HEK293 (cell line): ENCODE measurements at regions not wholly inside any gene's neighbourhood (a gene's known extent, or its start where the extent isn't known, plus 50 kb on each side); places are given as distances from the start of the nearest gene placed in this dataset.

Experiments used
- CTCF ChIA-PET: fragments of 350-600 bp; formaldehyde crosslinking; extraction: SDS; loops from one replicate; lab custom pipeline; 2021; ENCODE audit warnings: antibody characterized with exemption; lab: Yijun Ruan, JAX
- POLR2A ChIA-PET: fragments of 300-600 bp; formaldehyde crosslinking; extraction: SDS; loops from one replicate; lab custom pipeline; 2020; ENCODE audit warnings: antibody characterized with exemption, inconsistent platforms; lab: Yijun Ruan, JAX
- H3K27ac ChIP-seq: fragments of 200-500 bp; sonication (Bioruptor generic); 2 replicates; pipeline ENCODE4 v1.5.1; 2014; ENCODE audit warnings: low read depth, low read length, control low read depth, inconsistent platforms; ENCODE audit errors: extremely low read depth
- H3K36me3 ChIP-seq, 2 experiments: fragments of 200-500 bp in 1 of 2; sonication (Bioruptor generic) in 1 of 2; 1 replicate in 1 of 2; 2 replicates in 1 of 2; pipeline ENCODE4 v1.5.1; 2014 to 2017; ENCODE audit warnings: inconsistent platforms in 2 of 2, low read length in 2 of 2; ENCODE audit not compliant: control insufficient read depth in 2 of 2, insufficient read depth in 1 of 2
- H3K4me1 ChIP-seq: fragments of 200-500 bp; sonication (Bioruptor generic); 2 replicates; pipeline ENCODE4 v1.5.1; 2014; ENCODE audit warnings: mild to moderate bottlenecking, low read length, inconsistent platforms; ENCODE audit not compliant: control insufficient read depth, insufficient read depth
- H3K4me3 ChIP-seq: 2 replicates; pipeline ENCODE4 v1.5.1; 2011; ENCODE audit warnings: low read depth, mild to moderate bottlenecking, control low read depth, low read length, moderate library complexity
- H3K9me3 ChIP-seq: fragments of 200-500 bp; sonication (Bioruptor generic); 2 replicates; pipeline ENCODE4 v1.5.1; 2014; ENCODE audit warnings: low read depth, low read length, inconsistent platforms; ENCODE audit not compliant: control insufficient read depth, insufficient read depth
- YY2 ChIP-seq: fragments of 450-650 bp; formaldehyde crosslinking; IDR thresholded peaks from 2 replicates; pipeline ENCODE4 v1.5.1; 2016; ENCODE audit warnings: missing biosample characterization, missing genetic modification characterization
- ZBTB1 ChIP-seq: fragments of 450-650 bp; formaldehyde crosslinking; IDR thresholded peaks from 2 replicates; pipeline ENCODE4 v1.5.1; 2016; ENCODE audit warnings: missing biosample characterization, missing genetic modification characterization
- ZNF10 ChIP-seq: fragments of 450-650 bp; formaldehyde crosslinking; IDR thresholded peaks from 2 replicates; pipeline ENCODE4 v1.5.1; 2017; ENCODE audit warnings: missing biosample characterization, missing genetic modification characterization
- ZNF112 ChIP-seq: fragments of 450-650 bp; formaldehyde crosslinking; IDR thresholded peaks from 2 replicates; pipeline ENCODE4 v1.5.0; 2017; ENCODE audit warnings: missing biosample characterization, missing genetic modification characterization
- ZNF274 ChIP-seq, 2 experiments: fragments of 200-500 bp in 1 of 2; fragments of 450-650 bp in 1 of 2; sonication (Bioruptor generic) in 1 of 2; formaldehyde crosslinking in 1 of 2; IDR thresholded peaks; 2 replicates each; pipeline versions ENCODE4 v1.5.1 to v1.6.1; 2014 to 2016; ENCODE audit warnings: borderline replicate concordance in 1 of 2, inconsistent platforms in 1 of 2, low read length in 1 of 2, missing biosample characterization in 1 of 2, missing genetic modification characterization in 1 of 2
- ZNF292 ChIP-seq: fragments of 450-650 bp; formaldehyde crosslinking; IDR thresholded peaks from 2 replicates; pipeline ENCODE4 v1.5.1; 2016; ENCODE audit warnings: low read depth, missing biosample characterization, missing genetic modification characterization, borderline replicate concordance
- ZNF311 ChIP-seq: fragments of 450-650 bp; formaldehyde crosslinking; IDR thresholded peaks from 2 replicates; pipeline ENCODE4 v1.5.1; 2017; ENCODE audit warnings: missing biosample characterization, missing genetic modification characterization, borderline replicate concordance
- ZNF426 ChIP-seq: fragments of 450-650 bp; formaldehyde crosslinking; IDR thresholded peaks from 2 replicates; pipeline ENCODE4 v1.5.1; 2017; ENCODE audit warnings: missing biosample characterization, missing genetic modification characterization, mild to moderate bottlenecking, inconsistent platforms, moderate library complexity
- ZNF433 ChIP-seq: fragments of 450-650 bp; formaldehyde crosslinking; IDR thresholded peaks from 2 replicates; pipeline ENCODE4 v1.5.1; 2016; ENCODE audit warnings: missing biosample characterization, missing genetic modification characterization, low read depth
- ZNF473 ChIP-seq: fragments of 450-650 bp; formaldehyde crosslinking; IDR thresholded peaks from 2 replicates; pipeline ENCODE4 v1.5.1; 2017; ENCODE audit warnings: missing biosample characterization, missing genetic modification characterization
- ZNF501 ChIP-seq: fragments of 450-650 bp; formaldehyde crosslinking; IDR thresholded peaks from 2 replicates; pipeline ENCODE4 v1.5.1; 2016; ENCODE audit warnings: missing biosample characterization, missing genetic modification characterization
- ZNF560 ChIP-seq: fragments of 450-650 bp; formaldehyde crosslinking; IDR thresholded peaks from 2 replicates; pipeline ENCODE4 v1.5.1; 2017; ENCODE audit warnings: missing biosample characterization, missing genetic modification characterization, borderline replicate concordance
- ZNF571 ChIP-seq: fragments of 450-650 bp; formaldehyde crosslinking; IDR thresholded peaks from 2 replicates; pipeline ENCODE4 v1.5.0; 2017; ENCODE audit warnings: missing biosample characterization, missing genetic modification characterization
- ZNF610 ChIP-seq: fragments of 450-650 bp; formaldehyde crosslinking; IDR thresholded peaks from 2 replicates; pipeline ENCODE4 v1.5.1; 2016; ENCODE audit warnings: missing biosample characterization, missing genetic modification characterization, borderline replicate concordance
- ZNF621 ChIP-seq: fragments of 450-650 bp; formaldehyde crosslinking; IDR thresholded peaks from 2 replicates; pipeline ENCODE4 v1.5.1; 2017; ENCODE audit warnings: missing biosample characterization, missing genetic modification characterization
- ZNF658 ChIP-seq: fragments of 450-650 bp; formaldehyde crosslinking; IDR thresholded peaks from 2 replicates; pipeline ENCODE4; 2016; ENCODE audit warnings: missing biosample characterization, missing genetic modification characterization
- ZNF791 ChIP-seq: fragments of 450-650 bp; formaldehyde crosslinking; IDR thresholded peaks from 2 replicates; pipeline ENCODE4 v1.5.1; 2016; ENCODE audit warnings: missing biosample characterization, missing genetic modification characterization
- ZNF830 ChIP-seq: fragments of 450-650 bp; IDR thresholded peaks from 2 replicates; pipeline ENCODE4 v1.5.0; 2018; ENCODE audit warnings: missing biosample characterization, missing genetic modification characterization, low read depth, mild to moderate bottlenecking, moderate library complexity
- ZXDB ChIP-seq: fragments of 450-650 bp; formaldehyde crosslinking; IDR thresholded peaks from 2 replicates; pipeline ENCODE4 v1.5.1; 2016; ENCODE audit warnings: missing biosample characterization, missing genetic modification characterization
- TF ChIP-seq, protein P1 (sequence below): fragments of 450-650 bp; formaldehyde crosslinking; IDR thresholded peaks from 2 replicates; pipeline ENCODE4 v1.5.1; 2016; ENCODE audit warnings: missing biosample characterization, missing genetic modification characterization
- TF ChIP-seq, protein P2 (sequence below): fragments of 450-650 bp; formaldehyde crosslinking; IDR thresholded peaks from 2 replicates; pipeline ENCODE4 v1.5.1; 2017; ENCODE audit warnings: missing biosample characterization, mild to moderate bottlenecking, missing genetic modification characterization, moderate library complexity
- TF ChIP-seq, protein P3 (sequence below): sonication (generic); formaldehyde crosslinking; IDR thresholded peaks from 2 replicates; pipeline ENCODE4 v1.8.1; 2022; ENCODE audit warnings: mild to moderate bottlenecking, moderate library complexity, missing genetic modification reagents
- TF ChIP-seq, protein P4 (sequence below): fragments of 450-650 bp; formaldehyde crosslinking; IDR thresholded peaks from 2 replicates; pipeline ENCODE4 v1.5.1; 2016; ENCODE audit warnings: missing biosample characterization, missing genetic modification characterization

DNA sequence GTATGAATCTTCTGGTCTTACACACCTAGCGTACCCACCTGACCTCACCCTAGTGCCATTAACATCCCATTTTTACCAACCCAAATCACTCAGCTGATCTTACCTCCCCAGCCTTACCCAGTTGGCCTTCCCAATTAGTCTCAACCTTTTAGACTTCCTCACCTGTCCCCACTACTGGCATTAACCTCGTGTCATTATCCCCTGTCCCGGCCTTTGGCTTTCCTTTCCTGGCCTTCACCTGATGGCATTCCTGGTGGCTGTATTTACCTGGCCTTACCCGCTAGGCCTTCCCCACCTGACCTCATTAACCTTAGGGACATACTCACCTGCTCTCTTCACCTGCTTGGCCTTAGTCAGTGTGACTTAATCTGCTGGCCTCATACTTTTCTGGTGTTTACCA lies 104.1 kb downstream of the IL12A start:
- Histone ChIP-seq H3K27ac (no peak overlapping the region), H3K36me3 (no peaks in the 10 kb centered on the region), H3K4me1 (no peaks in the 10 kb centered on the region), H3K4me3 (no peak overlapping the region), H3K9me3 (no peaks in the 10 kb centered on the region)
- CTCF ChIA-PET, result no interaction called here
- TF ChIP-seq ZNF501 (no peak), ZNF433 (tag by site-specific recombination) (no peak), ZNF658 (tag by site-specific recombination) (no peak), ZNF560 (no peak), ZNF292 (no peak), ZNF571 (no peak), ZNF621 (tag by site-specific recombination) (no peak), ZNF830 (tag by site-specific recombination) (no peak), ZNF274 (IDR thresholded peaks at IDR 0.05; ENCODE audit: low read length) (no peak), ZNF274 (tag by site-specific recombination; IDR thresholded peaks at IDR 0.05; ENCODE audit: borderline replicate concordance) (no peak), YY2 (tag by site-specific recombination) (no peak), ZXDB (no peak)
- TF ChIP-seq, protein P1, sequence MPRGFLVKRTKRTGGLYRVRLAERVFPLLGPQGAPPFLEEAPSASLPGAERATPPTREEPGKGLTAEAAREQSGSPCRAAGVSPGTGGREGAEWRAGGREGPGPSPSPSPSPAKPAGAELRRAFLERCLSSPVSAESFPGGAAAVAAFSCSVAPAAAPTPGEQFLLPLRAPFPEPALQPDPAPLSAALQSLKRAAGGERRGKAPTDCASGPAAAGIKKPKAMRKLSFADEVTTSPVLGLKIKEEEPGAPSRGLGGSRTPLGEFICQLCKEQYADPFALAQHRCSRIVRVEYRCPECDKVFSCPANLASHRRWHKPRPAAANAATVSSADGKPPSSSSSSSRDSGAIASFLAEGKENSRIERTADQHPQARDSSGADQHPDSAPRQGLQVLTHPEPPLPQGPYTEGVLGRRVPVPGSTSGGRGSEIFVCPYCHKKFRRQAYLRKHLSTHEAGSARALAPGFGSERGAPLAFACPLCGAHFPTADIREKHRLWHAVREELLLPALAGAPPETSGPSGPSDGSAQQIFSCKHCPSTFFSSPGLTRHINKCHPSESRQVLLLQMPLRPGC, result no peak
- POLR2A ChIA-PET, result no interaction called here

DNA sequence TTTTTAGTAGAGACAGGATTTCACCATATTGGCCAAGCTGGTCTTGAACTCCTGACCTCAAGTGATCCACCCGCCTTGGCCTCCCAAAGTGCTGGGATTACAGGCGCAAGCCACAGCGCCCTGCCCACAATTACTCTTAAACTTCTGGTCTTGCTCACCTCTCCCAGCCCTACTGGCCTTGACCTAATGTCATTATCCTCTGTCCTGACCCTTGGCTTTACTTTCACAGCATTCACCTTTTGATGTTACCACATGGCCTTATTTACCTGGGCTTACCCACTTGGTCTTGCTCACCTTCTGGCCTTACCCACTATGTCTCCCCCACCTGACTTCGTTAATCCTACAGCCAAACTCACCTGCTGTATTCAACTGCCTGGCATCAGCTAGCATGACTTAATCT lies 105.9 kb downstream of the IL12A start:
- CTCF ChIA-PET, result interaction anchor here (0.6 kb wide), 1 partner anchor 67 kb away, joined by 3 read pairs; no protein-coding TSS in a partner anchor
- TF ChIP-seq ZNF10 (tag by site-specific recombination) (no peak), ZNF311 (tag by site-specific recombination) (no peak), ZBTB1 (tag by site-specific recombination) (no peak), ZNF791 (tag by site-specific recombination) (no peak), ZNF473 (tag by site-specific recombination) (no peak), ZNF610 (tag by site-specific recombination) (no peak), ZNF112 (no peak), ZNF426 (tag by site-specific recombination) (no peak)
- TF ChIP-seq, protein P2, sequence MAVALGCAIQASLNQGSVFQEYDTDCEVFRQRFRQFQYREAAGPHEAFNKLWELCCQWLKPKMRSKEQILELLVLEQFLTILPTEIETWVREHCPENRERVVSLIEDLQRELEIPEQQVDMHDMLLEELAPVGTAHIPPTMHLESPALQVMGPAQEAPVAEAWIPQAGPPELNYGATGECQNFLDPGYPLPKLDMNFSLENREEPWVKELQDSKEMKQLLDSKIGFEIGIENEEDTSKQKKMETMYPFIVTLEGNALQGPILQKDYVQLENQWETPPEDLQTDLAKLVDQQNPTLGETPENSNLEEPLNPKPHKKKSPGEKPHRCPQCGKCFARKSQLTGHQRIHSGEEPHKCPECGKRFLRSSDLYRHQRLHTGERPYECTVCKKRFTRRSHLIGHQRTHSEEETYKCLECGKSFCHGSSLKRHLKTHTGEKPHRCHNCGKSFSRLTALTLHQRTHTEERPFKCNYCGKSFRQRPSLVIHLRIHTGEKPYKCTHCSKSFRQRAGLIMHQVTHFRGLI (tag by site-specific recombination), result no peak
- TF ChIP-seq, protein P3, sequence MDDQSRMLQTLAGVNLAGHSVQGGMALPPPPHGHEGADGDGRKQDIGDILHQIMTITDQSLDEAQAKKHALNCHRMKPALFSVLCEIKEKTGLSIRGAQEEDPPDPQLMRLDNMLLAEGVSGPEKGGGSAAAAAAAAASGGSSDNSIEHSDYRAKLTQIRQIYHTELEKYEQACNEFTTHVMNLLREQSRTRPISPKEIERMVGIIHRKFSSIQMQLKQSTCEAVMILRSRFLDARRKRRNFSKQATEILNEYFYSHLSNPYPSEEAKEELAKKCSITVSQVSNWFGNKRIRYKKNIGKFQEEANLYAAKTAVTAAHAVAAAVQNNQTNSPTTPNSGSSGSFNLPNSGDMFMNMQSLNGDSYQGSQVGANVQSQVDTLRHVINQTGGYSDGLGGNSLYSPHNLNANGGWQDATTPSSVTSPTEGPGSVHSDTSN (CRISPR knock-in tag), result no peak
- TF ChIP-seq, protein P4, sequence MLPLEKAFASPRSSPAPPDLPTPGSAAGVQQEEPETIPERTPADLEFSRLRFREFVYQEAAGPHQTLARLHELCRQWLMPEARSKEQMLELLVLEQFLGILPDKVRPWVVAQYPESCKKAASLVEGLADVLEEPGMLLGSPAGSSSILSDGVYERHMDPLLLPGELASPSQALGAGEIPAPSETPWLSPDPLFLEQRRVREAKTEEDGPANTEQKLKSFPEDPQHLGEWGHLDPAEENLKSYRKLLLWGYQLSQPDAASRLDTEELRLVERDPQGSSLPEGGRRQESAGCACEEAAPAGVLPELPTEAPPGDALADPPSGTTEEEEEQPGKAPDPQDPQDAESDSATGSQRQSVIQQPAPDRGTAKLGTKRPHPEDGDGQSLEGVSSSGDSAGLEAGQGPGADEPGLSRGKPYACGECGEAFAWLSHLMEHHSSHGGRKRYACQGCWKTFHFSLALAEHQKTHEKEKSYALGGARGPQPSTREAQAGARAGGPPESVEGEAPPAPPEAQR (tag by site-specific recombination), result no peak
- Histone ChIP-seq H3K36me3 (no peaks in the 10 kb centered on the region), H3K4me3 (no peak overlapping the region), H3K4me1 (no peaks in the 10 kb centered on the region), H3K9me3 (no peaks in the 10 kb centered on the region), H3K27ac (no peak overlapping the region)
- POLR2A ChIA-PET, result no interaction called here
